GM21515 (cell line): ENCODE measurements at regions not wholly inside any gene's neighbourhood (a gene's known extent, or its start where the extent isn't known, plus 50 kb on each side); places are given as distances from the start of the nearest gene placed in this dataset.
"Not testable (repeated sequence)": the region's sequence is repeated elsewhere in the genome, so short reads cannot be mapped to it uniquely, and the experiment has no call there.

ENCODE experiments used
- ATAC-seq: cut with Tn5 transposase; IDR thresholded peaks from one replicate; pipeline ENCODE4 v1.9.1; 2021; ENCODE audit not compliant: unreplicated experiment

DNA sequence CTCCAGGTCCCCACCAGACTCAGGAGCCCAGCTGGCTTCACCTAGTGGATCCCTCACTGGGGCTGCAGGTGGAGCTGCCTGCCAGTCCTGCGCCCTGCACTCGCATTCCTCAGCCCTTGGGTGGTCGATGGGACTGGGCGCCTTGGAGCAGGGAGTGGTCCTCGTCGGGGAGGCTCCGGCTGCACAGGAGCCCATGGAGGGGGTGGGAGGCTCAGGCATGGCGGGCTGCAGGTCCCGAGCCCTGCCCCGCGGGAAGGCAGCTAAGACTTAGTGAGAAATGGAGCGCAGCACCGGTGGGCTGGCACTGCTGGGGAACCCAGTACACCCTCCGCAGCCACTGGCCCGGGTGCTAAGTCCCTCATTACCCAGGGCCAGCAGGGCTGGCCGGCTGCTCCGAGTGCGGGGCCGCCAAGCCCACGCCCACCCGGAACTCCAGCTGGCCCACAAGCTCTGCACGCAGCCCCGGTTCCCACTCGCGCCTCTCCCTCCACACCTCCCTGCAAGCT lies 203.4 kb downstream of the DSC3 start:
- ATAC-seq = not testable (repeated sequence)

DNA sequence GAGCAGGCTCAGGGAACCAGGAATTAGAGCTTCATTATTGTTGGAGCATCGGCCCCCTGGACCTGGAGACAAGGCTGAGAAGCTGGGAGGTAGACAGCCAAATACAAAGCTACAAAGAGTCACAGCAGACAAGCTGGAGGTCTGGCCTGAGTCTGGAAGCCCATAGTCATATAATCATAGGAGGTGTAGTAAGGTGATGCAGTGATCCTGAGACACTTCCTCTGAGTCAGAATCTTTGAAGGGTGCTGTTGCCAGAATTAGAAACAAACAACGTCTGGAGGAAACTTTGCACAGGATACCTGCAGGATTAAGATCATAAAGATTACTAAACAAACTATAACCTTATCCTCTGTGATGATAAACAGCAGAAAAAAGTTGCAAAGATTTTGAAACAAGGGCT lies 213.8 kb downstream of the DSC3 start:
- no peak for ATAC-seq

DNA sequence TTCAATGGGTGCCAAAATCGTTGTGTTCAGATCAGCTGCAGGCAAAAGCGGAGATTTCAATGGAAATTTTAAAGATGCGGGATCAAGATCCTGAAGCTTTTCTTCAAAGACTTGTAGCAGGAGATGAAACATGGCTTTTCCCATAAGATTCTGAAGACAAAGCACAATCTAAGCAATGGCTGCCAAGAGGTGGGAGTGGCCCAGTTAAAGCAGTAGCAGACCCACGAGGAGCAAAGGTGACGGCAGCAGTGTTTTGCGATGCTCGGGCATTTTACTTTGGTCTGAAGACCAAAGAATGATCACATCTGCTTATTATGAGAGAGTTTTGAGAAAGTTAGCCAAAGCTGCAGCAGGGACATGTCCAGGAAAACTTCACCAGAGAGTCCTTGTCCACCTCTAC lies 222.9 kb downstream of the DSC3 start:
- no peak for ATAC-seq

DNA sequence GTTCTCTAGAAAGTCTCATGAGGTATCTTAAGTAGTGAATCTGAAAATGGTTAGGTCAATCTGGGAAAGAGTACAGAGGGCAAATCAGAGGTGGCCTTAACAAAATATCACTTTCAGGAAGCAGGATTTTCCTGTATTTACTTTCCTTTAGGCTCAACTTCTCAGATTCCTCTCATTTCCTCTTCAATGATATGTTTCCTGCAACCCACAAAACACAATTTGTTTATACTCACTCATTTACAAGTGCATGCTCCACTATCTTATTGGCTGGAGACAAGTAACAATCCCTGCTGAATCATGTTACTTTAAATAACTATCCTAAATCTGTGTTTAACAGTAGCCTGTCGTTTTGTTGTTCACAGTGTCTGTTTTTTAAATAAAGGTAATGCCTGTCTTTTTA lies 228.1 kb downstream of the DSC3 start:
- no peak for ATAC-seq

- no peak for ATAC-seq
Measured at GRCh38 chr18:30811580-30811979, 231.0 kb downstream of the DSC3 start.

DNA sequence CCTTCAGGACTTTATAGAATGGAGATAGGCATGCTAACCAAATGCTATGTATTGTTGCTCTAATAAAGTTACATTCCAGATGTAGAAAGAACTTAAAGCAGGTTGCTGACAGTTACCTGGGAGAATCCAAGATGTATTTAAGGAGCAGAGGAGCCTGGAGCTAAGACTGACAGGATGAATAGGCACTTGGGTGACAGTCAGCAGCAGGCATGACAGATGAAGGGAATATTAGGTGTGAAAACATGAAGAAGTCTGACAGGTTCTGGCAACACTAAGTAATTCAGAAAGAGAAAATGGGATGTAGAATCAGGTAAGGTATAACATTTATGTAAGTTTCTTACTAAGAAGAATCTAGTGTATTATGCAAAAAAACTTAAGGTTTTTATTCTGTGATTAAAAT lies 232.0 kb downstream of the DSC3 start:
- ATAC-seq = no peak

DNA sequence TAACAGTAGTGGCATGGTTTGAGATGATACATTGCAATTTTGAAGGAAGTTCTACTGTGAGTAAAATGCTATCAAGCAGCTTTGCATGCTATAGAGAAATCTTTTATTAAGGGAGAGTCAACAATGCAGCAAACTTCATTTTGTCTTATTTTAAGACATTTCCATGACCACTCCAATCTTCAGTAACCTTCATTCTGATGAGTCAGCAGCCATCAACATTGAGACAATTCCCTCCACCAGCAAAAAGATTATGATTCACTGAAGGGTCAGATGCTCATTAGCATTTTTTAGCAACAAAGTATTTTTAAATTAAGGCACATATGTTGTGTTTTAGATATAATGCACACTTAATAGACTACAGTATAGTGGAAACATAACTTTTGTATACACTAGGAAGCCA lies 235.7 kb downstream of the DSC3 start:
- no peak for ATAC-seq

DNA sequence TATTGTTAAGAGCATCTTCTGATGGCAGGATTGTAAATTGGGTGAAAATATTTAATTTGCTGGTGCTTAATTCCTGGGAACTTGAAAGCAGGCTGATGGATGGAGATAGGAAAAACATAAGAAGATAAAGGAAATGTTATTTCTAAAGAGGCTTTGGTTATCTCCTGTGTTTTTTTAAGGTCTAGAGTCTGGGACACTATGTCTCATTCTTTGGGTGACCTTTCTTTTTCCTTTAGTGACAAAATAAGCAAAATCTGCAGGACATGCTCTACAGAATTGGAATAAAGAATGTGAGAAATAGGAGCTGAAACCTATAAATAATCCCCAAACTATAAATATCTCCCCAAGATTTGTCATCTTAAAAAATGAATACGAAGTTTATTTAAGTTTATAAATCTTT lies 241.7 kb downstream of the DSC3 start:
- no peak for ATAC-seq

DNA sequence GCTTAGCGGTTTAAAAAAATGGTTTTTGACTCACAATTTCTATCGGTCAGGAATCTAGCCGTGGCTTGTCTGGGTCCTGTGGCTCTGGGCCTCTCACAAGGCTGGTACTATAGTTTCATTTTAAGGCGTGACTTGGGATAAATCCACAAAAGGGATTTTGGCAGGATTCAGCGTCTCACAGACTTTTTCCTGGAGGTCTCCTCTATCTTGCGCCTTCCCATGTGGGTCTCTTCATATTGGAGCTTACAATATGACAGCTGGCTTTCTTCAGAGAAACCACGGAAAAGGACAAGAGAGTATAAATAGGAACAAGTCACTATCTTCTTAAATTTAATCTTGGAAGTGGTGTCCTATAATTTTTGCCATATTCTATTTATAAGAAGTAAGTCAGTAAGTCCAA lies 250.5 kb downstream of the DSC3 start:
- ATAC-seq = no peak

- not testable (repeated sequence) for ATAC-seq
Measured at GRCh38 chr18:30788411-30788991, 254.0 kb downstream of the DSC3 start.

DNA sequence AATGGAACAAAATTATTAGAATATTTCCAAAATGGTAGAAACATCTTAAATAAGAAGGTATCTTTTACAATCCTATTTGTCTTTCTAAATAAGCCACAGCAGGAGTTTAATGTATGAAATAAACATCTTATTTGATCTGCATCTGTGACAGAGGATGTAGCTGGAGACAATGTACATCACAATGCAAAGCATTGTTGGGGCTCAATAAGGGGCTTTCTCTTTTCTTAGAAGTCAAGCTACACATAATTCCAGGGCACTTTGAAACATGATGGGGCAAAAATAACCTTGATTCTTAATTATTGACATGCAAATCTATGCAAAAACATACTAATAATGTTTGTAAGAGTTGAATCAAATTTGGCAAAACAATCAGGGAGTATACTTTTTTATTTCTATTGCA lies 255.1 kb downstream of the DSC3 start:
- ATAC-seq = no peak

DNA sequence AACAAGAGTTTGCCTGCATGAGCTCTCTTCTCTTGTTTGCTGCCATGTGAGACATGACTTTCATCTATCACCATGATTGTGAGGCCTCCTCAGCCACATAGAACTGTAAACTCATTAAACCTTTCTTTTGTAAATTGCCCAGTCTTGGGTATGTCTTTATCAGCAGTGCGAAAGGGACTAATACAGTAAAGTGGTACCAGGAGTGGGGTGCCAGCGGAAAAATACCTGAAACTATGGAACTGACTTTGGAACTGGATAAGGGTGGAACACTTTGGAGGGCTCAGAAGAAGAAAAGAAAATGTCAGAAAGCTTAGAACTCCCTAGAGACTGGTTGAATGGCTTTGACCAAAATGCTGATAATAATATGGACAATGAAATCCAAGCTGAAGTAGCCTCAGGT lies 260.9 kb downstream of the DSC3 start:
- ATAC-seq = no peak

- ATAC-seq = no peak
Measured at GRCh38 chr18:30775629-30776028, 266.9 kb downstream of the DSC3 start.

DNA sequence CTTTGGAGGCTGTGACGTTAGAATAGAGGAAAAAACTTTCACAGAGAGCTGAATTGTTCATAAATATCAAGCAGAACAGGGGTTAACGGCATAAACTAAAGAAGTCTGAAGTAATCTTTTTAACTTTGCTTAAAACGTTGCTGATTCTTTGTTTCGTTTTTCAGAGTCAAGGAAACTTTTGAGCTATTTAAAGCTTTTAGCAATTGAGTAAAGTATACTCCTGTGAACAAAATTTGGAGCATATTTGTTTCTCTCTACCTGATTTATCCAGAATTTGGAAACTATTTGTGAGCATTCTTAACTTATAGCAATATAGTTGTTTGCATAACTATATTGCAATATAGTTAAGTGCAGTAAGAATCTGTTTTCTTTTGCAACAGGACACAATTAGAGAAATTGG lies 270.4 kb downstream of the DSC3 start:
- not testable (repeated sequence) for ATAC-seq

GRCh38 chr18:30766053-30766452 lies 276.5 kb downstream of the DSC3 start:
- ATAC-seq = no peak

GRCh38 chr18:30765247-30765646 lies 277.3 kb downstream of the DSC3 start:
- ATAC-seq = no peak

- ATAC-seq = no peak
Measured at GRCh38 chr18:30763902-30764350, 278.6 kb downstream of the DSC3 start.

- ATAC-seq = no peak
Measured at GRCh38 chr18:30754846-30755245, 287.7 kb downstream of the DSC3 start.

DNA sequence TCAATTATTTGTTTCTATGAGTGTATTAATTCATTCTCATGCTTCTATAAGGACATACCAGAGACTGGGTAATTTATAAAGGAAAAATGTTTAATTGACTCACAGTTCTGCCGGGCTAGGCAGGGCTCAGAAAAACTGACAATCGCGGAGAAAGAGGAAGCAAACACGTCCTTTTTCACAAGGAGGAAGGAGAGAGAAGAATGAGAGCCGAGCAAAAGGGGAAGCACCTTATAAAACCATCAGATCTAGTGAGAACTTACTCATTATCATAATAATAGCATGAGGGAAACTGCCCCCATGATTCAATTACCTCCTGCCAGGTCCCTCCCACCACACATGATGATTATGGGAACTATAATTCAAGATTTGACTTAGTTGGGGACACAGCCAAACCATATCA lies 294.0 kb downstream of the DSC3 start:
- ATAC-seq = no peak

DNA sequence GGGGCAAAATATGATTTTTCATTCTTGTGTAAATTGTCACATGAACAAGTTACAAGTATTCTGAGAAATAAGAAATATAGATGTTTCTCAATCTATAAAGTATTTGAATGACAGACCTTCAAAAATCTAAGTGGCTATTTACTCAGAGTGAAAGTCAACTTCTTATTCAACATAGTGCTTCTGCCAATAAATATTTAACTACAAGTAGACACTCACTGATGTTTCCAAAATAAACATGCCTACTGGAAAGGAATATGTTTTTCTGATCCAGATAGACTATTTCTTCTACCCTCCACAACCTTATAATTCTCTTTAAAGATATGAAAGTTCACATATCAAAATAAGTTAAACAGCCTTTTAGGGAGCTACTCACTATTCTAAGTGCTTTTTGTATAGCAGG lies 296.3 kb downstream of the DSC3 start:
- ATAC-seq = no peak

- no peak for ATAC-seq
Measured at GRCh38 chr18:30743033-30743432, 299.5 kb downstream of the DSC3 start.

GRCh38 chr18:30730915-30731314 lies 311.6 kb downstream of the DSC3 start:
- no peak for ATAC-seq

GRCh38 chr18:30727849-30728248 lies 314.7 kb downstream of the DSC3 start:
- ATAC-seq = no peak
